ENCODE measurements at regions not wholly inside any gene's neighbourhood (a gene's known extent, or its start where the extent isn't known, plus 50 kb on each side); places are given as distances from the start of the nearest gene placed in this dataset.

DNA sequence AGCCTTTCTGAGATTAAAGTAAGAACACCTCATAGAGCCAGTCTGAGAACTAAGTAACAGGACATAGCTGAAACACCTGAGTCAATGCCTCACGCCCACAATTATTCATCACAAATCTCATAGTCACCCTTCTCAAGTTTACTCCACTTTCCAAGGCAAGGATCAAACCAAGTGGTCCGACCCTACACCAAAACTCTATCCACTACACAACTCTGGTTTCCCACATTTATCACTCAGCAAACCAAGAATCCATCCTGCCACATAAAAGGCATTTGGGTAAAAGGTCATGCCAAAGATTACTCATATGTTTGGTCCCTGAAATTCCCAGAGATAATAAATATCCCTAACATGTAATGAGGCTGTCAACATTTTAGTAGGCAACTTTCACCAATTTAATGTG lies 144.1 kb downstream of the RPAP3 start:
- in situ Hi-C loops (cut with MboI; ENCODE audit: low sequenced_read_pairs): no loop called here

DNA sequence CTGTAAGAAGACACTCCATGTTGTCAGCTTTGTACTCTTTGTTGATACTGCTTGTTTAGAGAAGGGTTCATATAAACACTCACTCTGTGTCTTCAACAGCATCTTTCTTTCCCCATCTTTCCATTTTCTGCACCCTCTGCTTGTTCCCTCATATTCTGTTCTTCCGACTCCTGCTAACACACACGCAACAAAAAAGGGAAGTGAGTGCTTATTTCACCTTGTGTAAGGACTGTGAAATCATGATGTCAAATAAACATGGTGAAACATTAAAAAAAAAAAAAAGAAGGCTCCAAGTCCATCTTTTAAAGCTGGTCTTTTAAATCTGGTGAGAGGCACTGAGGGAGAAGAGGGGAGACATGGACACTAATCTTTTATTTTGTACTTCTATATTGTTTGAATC lies 145.4 kb downstream of the RPAP3 start:
- in situ Hi-C loops (cut with MboI; ENCODE audit: low sequenced_read_pairs): no loop called here

DNA sequence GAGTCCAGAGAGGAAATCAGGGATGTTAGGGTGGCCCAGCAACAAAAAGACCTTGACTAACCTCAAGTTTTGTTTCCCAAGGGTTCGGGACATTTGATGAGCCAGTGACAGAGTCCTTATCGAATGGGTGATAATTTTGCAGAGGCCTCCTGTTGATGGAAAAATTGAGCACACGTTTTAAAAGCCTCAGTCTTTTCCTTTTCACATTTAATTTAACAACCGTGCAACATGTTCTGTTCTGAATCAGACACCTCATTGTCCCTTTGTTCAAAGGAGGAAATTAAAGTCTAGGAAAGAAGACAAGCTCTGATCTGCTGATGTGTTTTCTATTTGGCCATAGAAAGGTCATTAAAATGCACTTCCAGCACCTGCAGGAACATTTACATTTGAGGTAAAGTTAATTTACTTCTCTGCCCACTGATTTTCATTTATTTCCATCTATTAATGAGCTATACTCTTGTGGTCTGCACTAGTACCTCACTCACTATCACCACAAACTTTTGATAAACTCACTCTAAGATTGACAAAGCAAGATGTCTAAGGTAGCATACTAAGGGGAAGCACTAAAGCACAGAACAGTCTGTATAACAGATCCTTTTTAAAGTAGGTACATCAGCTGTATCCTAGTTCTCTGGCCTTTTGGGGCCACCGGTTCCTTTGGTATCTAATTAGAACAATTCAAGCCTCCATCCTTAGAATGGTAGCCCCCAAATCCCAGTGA lies 147.0 kb downstream of the RPAP3 start:
- in situ Hi-C loops (cut with MboI; ENCODE audit: low sequenced_read_pairs): no loop called here

DNA sequence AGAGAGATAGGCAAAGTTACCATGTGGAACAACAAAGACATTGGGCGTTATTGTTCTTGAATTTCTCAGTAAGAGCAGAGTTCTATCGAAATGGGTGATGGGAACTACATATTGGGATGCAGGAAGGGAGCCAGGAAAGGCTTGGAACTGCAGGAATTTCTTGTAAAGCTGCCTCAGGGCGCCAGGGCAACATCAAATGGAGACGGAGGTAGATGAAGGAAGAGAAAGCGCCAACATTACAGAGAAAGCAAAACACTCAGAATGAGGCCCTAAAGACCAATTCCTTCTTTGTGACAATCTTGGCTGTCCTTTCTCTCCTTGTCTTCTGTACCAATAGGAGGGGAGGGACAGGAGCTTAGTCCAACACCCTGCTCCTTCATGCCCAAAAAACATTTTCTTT lies 148.4 kb downstream of the RPAP3 start:
- in situ Hi-C loops (cut with MboI; ENCODE audit: low sequenced_read_pairs): no loop called here

DNA sequence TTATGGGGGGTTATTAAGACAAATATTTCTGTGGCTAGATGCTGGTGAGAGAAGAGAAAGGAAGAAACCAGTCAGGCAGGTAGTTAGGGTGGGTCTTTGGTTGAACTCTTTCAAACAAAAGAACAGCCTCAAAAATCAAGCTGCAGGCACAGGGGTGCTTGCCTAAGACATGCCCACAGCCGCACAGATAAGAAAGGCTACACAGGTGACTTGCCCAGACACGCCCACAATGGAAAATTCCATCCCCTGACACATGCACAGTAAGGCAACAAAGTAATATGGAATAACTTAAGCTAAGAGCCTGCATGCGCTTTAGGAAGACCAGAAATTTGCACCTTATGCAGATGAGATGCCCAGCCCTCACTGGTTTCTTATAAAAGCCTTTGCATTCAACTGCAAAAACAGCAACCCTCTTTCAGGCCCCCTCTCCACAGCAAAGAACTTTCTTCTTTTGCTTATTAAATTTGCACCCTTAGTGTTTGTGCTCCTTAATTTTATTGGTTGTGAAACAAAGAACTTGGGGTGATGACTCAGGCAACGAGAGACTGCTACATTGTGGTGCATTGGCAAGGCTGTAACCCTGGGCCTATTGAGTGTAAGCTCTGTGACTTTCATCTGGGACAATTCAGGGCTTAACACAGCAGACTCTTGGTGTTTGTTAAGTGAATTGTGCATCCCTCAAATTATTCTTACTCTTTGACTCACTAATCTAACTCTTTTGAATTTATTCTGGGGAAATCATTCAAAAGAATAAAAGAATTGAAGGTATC lies 149.4 kb downstream of the RPAP3 start:
- in situ Hi-C loops (cut with MboI; ENCODE audit: low sequenced_read_pairs): no loop called here

DNA sequence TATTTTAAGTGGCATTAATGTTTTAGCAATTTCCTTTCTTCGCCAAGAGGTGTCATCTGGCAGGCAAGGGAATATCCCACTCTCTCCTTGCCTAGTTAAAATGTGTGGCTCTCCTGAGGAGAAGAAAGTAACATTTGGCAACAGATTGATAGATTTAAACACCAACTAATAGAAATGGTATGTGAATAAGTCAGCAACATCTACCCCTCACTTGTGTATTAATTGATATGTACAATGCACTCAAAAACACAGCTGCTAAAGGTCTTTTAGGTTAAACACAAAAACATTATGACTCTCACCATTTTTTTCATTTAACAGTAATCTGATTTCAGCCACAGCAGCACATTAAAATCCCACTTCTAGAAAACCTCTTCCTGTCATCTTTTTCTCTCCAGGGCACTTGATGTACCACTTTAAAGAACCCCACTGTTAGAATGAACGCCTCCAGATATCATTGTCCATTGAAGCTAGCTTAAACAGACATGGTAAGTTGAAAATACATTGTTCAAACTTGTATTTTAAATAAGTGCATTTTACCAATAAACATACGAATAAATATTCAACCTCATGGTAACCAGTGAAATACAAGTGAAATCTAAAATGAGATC lies 151.7 kb downstream of the RPAP3 start:
- in situ Hi-C loops (cut with MboI; ENCODE audit: low sequenced_read_pairs): no loop called here

DNA sequence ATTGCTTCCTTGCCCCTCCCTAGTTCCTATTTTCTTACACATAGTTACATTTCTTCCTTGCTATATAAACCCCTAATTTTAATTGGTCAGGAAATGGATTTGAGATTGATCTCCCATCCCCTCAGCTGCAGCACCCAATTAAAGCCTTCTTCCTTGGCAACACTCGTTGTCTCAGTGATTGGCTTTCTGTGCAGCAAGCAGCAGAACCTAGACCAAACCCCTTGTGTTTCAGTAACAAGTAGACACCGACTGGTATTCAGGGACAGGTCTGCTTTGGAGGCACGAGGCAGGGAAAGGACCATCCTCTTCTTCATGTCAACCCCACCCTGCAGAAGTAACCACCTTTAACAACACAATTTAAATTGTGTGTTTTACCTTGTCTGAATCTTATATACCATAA lies 152.6 kb downstream of the RPAP3 start:
- in situ Hi-C loops (cut with MboI; ENCODE audit: low sequenced_read_pairs): no loop called here

DNA sequence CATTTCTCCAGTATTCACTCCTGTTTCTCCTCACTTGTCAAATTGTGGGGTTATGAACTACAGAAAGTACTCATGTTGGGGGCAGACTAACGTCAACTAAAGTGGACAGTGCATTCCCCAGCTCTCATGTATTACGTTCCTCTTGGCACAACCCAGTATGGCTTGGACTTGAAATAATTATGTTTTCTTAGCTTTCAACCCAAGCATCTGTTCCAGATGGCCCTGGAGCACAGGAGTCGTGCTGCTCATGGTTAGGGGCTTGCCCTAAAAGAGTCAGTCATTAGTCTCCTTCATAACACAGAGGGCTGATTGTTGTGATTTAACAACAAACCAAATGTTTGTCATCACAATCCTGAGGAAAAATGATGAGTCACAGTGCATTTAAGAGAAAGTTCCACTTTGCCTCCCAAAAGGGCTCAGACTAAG lies 154.4 kb downstream of the RPAP3 start:
- in situ Hi-C loops (cut with MboI; ENCODE audit: low sequenced_read_pairs): no loop called here

DNA sequence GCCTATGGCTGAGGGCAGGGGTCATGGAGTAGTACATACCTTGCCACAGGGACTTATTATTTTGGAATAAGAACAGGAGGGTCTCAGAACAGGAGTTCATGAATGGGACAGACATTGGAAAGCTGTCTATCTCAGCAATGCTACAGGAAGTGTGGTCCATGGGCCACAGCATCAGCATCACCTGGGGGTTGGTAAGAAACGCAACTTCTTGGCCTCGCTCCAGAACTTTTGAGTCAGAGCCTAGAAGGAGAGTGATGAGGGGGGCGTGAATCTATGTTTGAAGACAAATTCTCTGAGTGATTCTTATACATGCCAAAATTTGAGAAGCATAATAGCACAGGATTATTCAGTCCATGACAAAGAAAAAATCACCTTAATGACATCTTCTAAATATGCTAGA lies 156.6 kb downstream of the RPAP3 start:
- in situ Hi-C loops (cut with MboI; ENCODE audit: low sequenced_read_pairs): no loop called here

DNA sequence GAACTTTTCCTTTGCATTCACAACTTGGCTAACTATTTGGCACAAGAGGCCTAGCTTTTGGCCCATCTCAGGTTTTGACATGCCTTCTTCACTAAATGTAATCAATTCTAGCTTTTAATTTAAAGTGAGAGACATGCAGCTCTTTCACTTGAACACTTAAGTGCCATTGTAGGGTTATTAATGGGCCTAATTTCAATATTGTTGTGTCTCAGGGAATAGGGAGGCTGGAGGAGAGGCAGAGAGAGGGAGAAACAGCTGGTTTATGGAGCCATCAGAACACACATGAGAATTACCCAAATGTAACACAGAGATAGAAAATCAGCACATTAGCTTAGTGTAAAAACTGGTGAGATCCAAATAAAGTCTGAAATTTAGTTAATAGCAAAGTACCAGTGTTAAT lies 157.4 kb downstream of the RPAP3 start:
- in situ Hi-C loops (cut with MboI; ENCODE audit: low sequenced_read_pairs): no loop called here

DNA sequence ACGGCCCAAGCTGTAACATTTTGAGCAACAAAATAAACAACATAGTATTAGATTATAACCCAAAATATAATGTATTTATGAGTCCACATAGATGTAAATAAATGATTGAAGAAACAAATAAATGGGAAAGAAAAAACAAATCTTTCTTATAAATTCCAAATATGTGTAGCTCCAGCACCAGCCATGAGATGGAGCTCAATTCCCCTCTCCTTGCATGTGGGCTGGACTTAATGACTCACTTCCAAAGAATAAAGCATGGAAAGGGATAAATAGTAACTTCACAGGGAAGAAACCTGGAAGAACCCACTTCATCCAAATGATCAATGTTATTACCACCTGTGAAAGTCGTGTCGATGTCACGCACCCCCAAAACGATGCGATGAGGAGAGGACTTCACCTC lies 158.8 kb downstream of the RPAP3 start:
- in situ Hi-C loops (cut with MboI; ENCODE audit: low sequenced_read_pairs): no loop called here

DNA sequence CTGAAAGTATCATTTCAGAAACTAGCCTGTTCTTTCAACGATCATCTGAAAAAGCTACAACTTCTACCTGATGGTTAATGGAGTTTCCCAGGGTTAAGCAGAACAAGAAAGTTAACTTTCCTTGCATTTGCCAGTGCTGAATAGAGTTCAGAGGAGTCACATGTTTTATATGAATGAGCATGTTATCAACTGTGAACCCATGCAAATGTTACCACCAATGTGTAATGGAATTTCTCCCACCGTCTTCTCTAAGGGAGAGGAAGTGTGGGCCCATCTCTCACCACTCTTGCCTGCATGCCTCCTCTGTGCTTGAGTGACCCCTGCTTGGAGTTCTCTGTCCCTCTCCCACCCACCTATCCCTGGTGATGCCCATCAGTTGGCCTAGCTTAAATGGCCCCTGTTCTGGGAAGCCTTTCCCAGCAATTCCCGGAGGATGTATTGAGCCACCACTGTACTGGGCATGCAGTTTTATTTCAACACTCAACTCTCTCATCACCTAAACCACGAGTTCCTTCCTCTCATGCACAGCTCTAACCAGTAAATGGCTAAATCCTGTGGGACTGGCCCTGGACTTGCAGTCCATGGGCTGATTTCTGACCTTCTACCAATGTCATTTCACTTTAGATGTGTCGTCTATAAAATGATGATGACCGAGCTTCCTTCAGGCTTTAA lies 159.8 kb downstream of the RPAP3 start:
- in situ Hi-C loops (cut with MboI; ENCODE audit: low sequenced_read_pairs): no loop called here

DNA sequence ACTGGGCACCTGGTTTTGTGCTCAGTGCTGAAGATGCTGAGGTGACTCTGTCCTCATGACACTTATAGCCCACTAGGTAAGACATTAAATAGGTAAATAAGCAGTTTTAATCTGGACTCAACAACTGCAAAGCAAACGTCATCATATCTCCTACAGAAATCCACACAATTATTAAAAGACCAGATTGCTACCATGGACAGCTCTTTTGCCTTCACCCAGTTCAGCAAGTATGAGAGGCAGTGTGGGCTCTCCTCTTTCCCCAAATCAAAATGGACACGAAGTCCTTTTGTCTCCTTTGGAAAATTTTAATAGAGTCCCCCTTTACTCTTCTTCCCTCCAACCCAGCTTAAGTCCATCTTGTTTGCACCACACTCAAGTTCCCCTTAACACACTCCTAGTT lies 171.1 kb downstream of the RPAP3 start:
- in situ Hi-C loops (cut with MboI; ENCODE audit: low sequenced_read_pairs): no loop called here

DNA sequence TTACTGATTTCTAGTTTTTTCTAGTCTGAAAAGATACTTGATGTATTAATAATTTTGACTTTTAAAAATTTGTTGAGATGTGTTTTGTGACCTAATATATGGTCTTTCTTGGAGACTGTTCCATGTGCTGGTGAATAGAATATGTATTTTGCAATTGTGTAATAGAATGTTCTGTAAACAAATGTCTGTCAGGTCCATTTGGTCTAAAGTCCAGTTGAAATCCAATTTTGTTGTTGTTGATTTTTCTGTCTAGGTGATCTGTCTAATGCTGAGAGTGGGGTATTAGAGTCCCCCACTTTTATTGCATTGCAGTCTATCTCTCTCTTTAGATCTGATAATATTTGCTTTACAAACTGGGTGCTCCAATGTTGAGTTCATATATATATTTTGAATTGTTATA lies 175.8 kb downstream of the RPAP3 start:
- in situ Hi-C loops (cut with MboI; ENCODE audit: low sequenced_read_pairs): no loop called here

DNA sequence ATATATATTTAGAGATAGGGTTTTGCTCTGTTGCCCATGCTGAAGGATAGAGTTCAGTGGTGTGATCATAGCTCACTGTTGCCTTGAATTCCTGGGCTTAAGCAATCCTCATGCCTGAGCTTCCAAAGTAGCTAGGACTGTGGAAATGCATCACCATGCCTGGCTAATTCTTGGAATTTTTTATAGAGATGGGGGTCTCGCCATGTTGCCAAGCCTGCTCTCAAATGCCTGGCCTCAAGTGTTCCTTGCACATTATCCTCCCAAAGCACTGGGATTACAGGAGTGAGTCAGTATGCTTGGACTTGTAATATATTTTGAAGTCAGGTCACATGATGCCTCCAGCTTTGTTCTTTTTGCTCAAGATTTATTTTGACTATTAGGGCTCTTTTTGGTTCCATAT lies 178.0 kb downstream of the RPAP3 start:
- in situ Hi-C loops (cut with MboI; ENCODE audit: low sequenced_read_pairs): no loop called here

DNA sequence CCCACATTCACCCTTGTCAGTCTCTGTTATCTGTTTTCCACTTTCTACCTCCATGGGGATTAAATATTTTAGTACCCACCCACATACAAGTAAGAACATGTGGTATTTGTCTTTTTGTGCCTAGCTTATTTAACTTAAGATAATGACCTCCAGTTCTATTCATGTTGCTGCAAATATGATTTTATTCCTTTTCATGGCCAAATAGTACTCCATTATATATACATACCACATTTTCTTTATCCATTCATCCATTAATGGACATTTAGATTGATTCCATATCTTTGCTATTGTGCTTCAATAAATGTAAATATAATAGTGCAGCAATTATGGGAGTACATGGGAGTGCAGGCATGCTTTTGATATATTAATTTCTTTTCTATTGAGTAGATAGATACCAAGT lies 185.8 kb downstream of the RPAP3 start:
- in situ Hi-C loops (cut with MboI; ENCODE audit: low sequenced_read_pairs): no loop called here

DNA sequence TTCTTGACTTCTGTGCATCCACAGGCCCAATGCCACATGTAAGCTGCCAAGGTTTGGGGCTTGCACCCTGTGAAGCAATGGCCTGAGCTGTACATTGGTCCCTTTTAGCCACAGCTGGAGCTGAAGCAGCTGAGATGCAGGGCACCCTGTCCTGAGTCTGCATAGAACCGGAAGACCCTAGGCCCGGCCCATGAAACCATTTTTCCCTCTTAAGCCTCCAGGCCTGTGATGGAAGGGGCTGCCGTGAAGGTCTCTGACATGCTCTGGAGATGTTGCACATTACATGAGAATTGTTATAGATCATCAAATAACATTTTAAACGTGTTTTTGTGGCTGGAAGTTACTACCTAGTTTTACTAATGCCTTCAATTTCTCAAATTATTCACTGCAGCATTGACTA lies 188.7 kb downstream of the RPAP3 start:
- in situ Hi-C loops (cut with MboI; ENCODE audit: low sequenced_read_pairs): no loop called here

DNA sequence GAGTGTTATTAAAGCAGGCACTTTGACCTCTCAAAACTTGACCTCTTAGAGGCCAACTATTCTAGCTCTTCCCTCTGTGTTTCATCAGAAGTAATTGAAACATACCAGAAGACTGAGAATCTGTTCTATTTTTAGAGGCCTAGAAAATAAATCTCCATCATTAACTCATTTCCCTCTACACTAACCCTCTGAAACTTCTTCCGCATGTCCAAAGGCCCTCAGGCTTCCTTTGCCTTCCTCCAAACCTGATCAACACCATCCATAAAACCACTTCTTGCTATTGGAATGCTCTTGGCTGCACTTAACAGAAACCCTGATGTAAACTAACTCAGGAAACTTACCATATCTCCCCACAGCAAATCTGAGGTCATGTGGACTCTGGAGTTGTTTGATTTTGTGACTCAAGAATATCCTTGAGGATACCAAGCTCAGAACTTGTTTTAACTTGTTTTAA lies 196.4 kb downstream of the RPAP3 start:
- in situ Hi-C loops (cut with MboI; ENCODE audit: low sequenced_read_pairs): no loop called here

DNA sequence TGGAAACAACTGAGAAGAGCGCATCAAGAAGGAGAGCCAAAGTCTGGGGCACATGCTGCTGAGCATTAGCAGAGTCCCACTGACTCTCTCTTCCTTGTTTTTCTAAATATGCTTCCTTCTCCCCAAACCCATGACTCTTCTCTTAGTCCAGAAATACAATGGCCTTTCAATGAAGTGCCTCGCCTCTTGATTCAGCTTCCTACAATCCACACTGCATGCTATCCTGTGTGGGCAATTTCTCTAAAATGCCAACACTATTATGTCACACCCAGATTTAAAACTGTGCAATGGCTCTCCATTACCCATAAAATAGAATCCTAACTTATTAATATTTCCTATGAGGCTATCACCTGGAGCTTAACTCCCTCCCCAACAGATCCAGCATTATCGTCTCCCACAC lies 198.6 kb downstream of the RPAP3 start:
- in situ Hi-C loops (cut with MboI; ENCODE audit: low sequenced_read_pairs): no loop called here

DNA sequence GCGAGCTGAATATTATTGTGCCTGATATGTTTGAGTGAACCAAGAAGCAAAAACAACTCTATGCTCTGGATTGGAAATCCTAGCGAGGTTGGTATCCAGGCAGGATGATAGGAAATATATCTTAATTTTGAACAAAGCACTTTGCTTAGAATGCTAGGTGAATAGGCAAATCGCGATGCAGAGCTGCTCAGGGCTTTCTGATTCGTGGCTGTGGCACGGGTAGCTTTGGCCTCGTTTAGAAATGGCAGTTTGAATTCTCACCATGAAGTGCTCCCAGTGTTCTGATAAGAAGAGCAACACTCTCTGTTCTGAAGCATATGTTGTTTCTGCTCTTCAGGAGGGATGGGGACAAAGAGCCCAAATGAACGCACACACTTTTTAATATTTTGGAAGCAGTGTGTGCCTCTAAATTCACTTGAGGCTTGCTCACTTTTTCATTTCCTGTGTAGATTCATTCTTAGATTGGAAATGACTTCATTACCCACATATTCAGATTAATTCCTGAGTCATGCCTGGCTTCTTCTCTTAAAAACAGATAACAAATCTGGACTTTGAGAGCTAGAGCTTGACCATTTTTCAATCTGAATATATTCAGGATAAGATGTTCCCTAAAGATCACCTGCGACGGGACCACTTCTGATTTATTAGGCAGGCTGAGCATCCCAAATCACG lies 200.9 kb downstream of the RPAP3 start:
- in situ Hi-C loops (cut with MboI; ENCODE audit: low sequenced_read_pairs): no loop called here

DNA sequence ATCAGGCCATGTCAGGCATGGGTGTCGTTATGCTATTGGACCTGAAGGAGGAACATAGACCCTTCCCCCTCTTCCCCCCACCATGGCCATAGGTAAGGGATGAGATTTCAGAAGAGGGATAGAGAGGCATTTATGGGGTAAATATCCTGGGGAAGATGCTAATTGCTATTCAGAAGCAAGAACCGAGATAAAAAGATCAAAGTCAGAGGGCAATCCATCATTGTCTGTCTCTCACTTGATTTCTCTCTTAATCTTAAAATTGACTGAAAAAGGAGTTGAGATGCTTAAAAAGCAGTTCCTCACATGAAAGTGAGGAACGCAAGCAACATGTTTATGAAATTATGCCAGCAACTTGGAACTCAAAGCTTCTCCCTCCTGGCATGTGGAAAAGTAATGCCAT lies 212.0 kb downstream of the RPAP3 start:
- in situ Hi-C loops (cut with MboI; ENCODE audit: low sequenced_read_pairs): no loop called here
